NCI-H345 (cell line): ENCODE measurements at regions not wholly inside any gene's neighbourhood (a gene's known extent, or its start where the extent isn't known, plus 50 kb on each side); places are given as distances from the start of the nearest gene placed in this dataset.
A peak's percentile ranks its signal among the peaks of the same experiment; 100 is the strongest.
"Not testable (repeated sequence)": the region's sequence is repeated elsewhere in the genome, so short reads cannot be mapped to it uniquely, and the experiment has no call there.

ENCODE experiments used
- DNase-seq: peaks from one replicate; lab custom pipeline; 2025; lab: John Stamatoyannopoulos, UW

DNA sequence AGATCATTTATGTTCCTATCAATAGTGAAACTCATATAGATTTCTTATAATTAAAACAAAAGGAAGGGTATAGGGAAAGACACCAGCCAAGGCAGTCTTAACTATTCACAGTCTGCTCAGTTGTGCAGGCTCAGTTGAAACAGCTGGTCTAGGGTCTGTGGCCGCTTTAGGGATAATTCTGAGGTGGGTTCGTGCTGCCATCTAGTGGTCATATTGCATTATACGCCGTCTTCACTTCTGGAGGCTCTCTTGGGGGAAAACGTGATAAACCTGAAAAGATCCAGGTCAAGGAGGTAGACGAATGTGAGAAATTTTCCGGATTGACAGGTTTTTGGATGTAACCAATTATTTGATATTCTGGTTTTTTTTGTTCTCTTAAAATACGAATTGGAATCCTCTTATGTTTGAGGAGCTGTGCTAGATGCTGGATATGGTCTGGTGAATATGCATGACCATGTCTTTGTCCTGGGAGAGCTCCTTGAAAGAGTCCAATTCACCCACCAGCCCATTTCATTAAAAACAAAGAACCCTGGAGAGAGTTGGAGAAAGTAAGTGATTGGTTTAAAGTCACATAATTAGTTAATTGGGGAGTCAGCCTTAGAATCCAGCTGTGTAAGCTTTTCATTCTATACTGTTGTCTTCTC lies 492.4 kb downstream of the PLCL1 start:
- peak; percentile 69 for DNase-seq

DNA sequence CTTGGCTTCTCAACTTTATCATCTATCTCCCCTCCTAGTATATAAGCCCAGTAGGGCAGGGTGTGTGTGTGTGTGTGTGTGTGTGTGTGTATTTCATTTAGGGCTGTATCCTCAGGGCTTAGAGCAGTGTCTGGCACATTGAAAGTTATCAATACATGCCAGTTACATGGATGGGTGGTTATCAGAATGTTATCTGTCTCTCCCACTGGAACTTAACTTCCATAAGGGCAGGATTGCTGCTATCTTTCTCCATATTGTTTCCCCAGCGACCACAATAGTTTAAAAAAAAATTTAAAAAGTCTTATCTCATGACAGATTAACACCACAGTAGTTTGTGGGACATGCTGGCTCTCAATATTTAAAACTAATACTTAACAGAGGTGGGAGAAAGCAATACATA lies 488.9 kb downstream of the PLCL1 start:
- no peak for DNase-seq

- DNase-seq: no peak
Measured at GRCh38 chr2:198289811-198290210, 485.4 kb downstream of the PLCL1 start.

- DNase-seq: no peak
Measured at GRCh38 chr2:198287706-198288105, 483.3 kb downstream of the PLCL1 start.

GRCh38 chr2:198285216-198285615 lies 480.8 kb downstream of the PLCL1 start:
- no peak for DNase-seq

DNA sequence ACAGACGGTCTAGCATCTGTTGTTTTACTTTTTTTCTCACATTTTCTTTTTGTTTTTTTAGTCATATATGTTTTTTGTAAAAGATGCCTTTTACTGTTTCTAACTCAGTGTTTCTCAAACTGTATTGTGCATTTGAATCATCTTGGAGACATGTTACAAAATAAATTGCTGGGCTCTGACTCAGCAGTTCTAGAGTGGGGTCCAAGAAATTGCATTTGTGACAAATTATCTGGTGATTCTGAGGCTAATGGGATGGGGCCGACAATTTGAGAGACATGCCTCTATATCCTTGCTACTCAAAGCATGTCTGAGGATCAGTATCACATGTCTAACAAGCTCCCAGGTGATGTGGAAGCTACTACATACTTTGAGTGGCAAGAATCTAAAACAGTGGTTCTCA lies 478.8 kb downstream of the PLCL1 start:
- DNase-seq: no peak

GRCh38 chr2:198282061-198282460 lies 477.7 kb downstream of the PLCL1 start:
- no peak for DNase-seq

DNA sequence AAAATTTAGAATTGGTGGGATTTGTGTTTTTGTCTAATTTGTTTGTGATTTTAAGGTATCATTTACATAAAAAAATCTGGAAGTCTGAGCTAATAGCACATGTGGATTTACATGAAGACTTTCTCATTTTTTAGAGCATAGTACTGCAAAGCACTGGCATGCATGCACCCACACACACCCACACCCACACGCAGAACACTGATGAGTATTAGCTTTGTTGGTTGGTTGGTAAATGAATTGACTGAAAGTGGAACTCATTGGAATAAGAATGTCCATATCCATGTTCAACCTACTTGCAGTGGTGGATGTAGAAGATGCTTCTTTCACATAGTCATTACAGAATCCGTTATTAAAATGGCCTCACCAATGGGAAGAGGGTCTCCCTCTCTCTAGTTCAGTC lies 475.8 kb downstream of the PLCL1 start:
- no peak for DNase-seq

GRCh38 chr2:198279026-198279425 lies 474.6 kb downstream of the PLCL1 start:
- DNase-seq: no peak

GRCh38 chr2:198277181-198277580 lies 472.8 kb downstream of the PLCL1 start:
- no peak for DNase-seq

DNA sequence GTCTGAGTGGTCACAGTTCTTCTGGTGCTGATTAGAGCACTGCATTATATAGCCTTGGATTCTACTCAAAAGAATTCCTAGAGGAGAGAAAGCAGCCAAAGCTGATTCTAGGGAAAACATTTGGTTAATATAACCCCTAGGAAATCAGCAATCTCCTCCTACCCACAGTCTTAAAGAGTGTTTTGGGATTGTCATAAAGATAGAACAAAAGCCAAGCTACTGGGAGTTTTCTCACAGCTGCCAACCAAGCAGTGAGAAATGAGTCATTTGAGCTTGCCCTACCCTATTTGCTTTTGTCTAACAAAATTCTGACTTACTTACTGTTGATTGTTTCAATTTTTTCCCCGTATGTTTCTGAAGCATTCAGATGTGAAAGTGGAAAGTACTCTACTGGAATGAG lies 469.3 kb downstream of the PLCL1 start:
- no peak for DNase-seq

DNA sequence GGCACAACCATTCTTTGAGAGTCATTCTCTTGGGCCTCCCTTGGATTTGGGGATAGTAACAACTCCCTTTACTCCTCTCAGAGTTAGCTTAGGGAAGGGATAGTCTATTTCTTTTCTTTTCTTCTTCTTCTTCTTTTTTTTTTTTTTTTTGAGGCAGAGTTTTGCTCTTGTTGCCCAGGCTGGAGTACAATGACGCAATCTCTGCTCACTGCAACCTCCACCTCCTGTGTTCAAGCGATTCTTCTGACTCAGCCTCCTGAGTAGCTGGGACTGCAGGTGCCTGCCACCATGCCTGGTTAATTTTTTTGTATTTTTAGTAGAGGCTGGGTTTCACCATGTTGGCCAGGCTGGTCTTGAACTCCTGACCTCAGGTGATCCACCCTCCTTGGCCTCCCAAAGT lies 465.8 kb downstream of the PLCL1 start:
- not testable (repeated sequence) for DNase-seq

DNA sequence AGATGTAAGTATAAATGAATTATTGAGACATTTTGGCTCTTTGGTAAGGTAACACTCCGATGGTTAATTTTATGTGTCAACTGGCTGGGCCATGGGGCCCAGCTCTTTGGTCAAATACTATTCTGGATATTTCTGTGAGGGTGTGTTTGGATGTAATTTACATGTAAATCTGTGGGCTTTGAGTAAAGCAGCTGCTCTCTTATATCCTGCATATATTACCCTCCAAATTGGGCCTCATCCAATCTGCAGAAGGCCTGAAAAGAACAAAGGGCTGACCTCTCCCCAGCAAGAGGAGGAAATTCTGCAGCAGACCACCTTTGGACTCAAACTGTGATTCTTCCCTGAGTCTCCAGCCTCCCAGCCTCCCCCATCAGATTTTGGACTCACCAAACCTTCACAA lies 464.1 kb downstream of the PLCL1 start:
- DNase-seq: no peak

DNA sequence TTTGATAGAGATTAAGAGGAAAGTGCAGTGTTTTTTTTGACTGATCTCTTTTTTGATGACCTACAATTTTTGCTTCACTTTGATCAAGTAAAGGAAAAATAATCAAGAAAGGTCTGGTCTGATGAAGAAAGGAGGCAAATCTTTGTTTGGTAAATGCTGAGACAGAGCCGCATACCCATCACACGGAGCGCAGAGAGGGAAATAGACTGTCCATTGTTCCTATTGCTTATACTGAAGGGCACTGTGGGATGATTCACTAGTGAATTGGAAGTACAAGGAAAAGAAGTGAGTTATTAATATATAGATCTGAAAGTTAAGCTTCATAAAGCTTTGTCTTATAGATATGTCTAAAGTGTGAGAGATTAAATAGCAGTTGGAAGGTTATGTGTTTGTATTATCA lies 455.1 kb downstream of the PLCL1 start:
- no peak for DNase-seq

DNA sequence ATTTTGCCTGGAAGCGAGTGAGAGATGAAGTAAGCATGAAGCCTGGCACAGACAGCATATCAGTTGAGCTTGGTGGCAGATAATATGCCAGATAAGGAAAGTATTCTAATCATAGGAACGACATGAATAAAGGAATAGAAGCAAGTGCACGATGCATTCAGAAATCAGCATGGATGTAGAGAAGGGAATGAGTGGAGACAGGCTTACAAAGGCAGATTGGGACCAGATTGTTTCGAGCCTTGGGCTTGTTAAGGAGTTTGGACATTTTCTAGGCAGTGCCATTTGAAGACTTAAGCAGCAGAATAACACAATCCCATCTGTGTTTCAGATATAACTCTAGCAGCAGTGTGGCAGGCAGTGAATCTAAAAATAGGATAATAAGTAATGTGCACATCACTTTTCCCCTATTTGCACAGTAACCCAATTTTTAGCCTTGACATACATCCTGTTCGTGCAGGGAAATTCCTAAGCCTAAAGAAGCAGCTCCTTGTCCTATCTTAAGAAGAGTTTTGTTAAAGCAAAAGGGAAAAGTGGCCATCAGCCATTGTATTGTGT lies 450.2 kb downstream of the PLCL1 start:
- no peak for DNase-seq

DNA sequence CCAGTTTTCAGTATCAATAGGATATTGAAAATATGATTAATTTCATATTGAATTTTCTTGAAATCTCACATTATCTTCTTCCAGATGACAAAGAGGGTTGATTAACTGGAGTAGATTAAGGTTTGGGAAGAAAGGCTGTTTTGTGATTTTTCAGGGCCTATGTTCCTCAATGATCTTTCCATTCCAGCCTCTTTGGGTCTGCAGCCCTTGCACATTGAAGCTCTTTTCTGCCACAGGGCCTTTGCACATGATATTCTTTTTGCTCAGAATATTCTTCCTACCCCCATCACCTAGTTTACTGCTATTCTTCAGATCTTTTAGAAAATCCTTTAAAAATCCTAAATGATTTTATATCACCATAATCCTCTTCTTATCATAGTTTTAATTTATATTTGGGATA lies 449.6 kb downstream of the PLCL1 start:
- no peak for DNase-seq

- no peak for DNase-seq
Measured at GRCh38 chr2:198252472-198252871, 448.1 kb downstream of the PLCL1 start.

GRCh38 chr2:198242093-198242492 lies 437.7 kb downstream of the PLCL1 start:
- peak; percentile 2 for DNase-seq

- no peak for DNase-seq
Measured at GRCh38 chr2:198238429-198238828, 434.0 kb downstream of the PLCL1 start.

DNA sequence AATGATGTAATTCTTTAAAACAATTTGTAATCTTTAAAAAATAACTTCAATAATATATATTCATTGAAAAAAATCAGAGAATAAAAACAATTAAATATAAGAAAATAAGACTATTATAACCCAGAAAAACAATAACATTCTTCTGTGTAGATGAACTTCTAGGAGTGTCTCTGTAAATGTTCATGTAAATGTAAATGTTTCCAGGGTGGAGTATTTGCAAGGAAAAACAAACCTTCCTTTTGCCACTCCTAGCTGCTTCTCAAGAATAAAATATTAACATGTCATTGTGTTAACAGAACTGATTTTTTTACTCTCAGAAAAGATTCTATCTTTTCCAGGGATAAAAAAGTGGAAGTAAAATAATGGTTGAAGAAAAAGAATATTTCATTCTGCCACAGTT lies 431.9 kb downstream of the PLCL1 start:
- DNase-seq: no peak

- DNase-seq: no peak
Measured at GRCh38 chr2:198232281-198232680, 427.9 kb downstream of the PLCL1 start.

GRCh38 chr2:198231562-198231961 lies 427.2 kb downstream of the PLCL1 start:
- no peak for DNase-seq

- DNase-seq: no peak
Measured at GRCh38 chr2:198220763-198221610, 416.6 kb downstream of the PLCL1 start.
